IPS-NIHi7 (cell line): ENCODE measurements at regions not wholly inside any gene's neighbourhood (a gene's known extent, or its start where the extent isn't known, plus 50 kb on each side); places are given as distances from the start of the nearest gene placed in this dataset.

Source experiments
- DNase-seq: peaks from one replicate; pipeline ENCODE4 v3.0.0; 2012; ENCODE audit warnings: mixed read lengths; ENCODE audit errors: extremely low spot score

- DNase-seq, result no peak
Observed at GRCh38 chr10:57788117-57788516, 479.6 kb downstream of the IPMK start.

GRCh38 chr10:57786850-57787750 lies 480.6 kb downstream of the IPMK start:
- DNase-seq, result peak; percentile 12

- DNase-seq, result no peak
Observed at GRCh38 chr10:57786331-57786730, 481.4 kb downstream of the IPMK start.

- no peak for DNase-seq
Observed at GRCh38 chr10:57785546-57785945, 482.1 kb downstream of the IPMK start.

GRCh38 chr10:57785068-57785467 lies 482.6 kb downstream of the IPMK start:
- no peak for DNase-seq

- DNase-seq, result no peak
Observed at GRCh38 chr10:57776688-57777432, 490.8 kb downstream of the IPMK start.

GRCh38 chr10:57775250-57775649 lies 492.4 kb downstream of the IPMK start:
- no peak for DNase-seq

- DNase-seq, result no peak
Observed at GRCh38 chr10:57769298-57769697, 498.4 kb downstream of the IPMK start.

- no peak for DNase-seq
Observed at GRCh38 chr10:57759777-57760176, 507.9 kb downstream of the IPMK start.

GRCh38 chr10:57754803-57755202 lies 512.9 kb downstream of the IPMK start:
- no peak for DNase-seq

- DNase-seq, result no peak
Observed at GRCh38 chr10:57743711-57744110, 524.0 kb downstream of the IPMK start.

- DNase-seq, result no peak
Observed at GRCh38 chr10:57741751-57742150, 525.9 kb downstream of the IPMK start.

GRCh38 chr10:57723305-57723704 lies 544.4 kb downstream of the IPMK start:
- no peak for DNase-seq

GRCh38 chr10:57716884-57717283 lies 550.8 kb downstream of the IPMK start:
- DNase-seq, result peak; percentile 26

GRCh38 chr10:57715233-57715632 lies 552.5 kb downstream of the IPMK start:
- DNase-seq, result no peak

- no peak for DNase-seq
Observed at GRCh38 chr10:57707300-57707658, 560.4 kb downstream of the IPMK start.

- DNase-seq, result peak; percentile 7
Observed at GRCh38 chr10:57706576-57707299, 561.0 kb downstream of the IPMK start.

GRCh38 chr10:57706016-57706415 lies 561.7 kb downstream of the IPMK start:
- DNase-seq, result no peak

GRCh38 chr10:57699944-57700343 lies 567.8 kb downstream of the IPMK start:
- no peak for DNase-seq

GRCh38 chr10:57696641-57697040 lies 571.1 kb downstream of the IPMK start:
- DNase-seq, result no peak

GRCh38 chr10:57694956-57695608 lies 572.6 kb downstream of the IPMK start:
- DNase-seq, result no peak
